Astrocyte (in vitro differentiated cells and primary cell): ENCODE measurements at regions not wholly inside any gene's neighbourhood (a gene's known extent, or its start where the extent isn't known, plus 50 kb on each side); places are given as distances from the start of the nearest gene placed in this dataset.

Source experiments
- CTCF ChIP-seq: IDR thresholded peaks from 2 replicates; pipeline ENCODE4 v1.5.1; 2011; ENCODE audit warnings: low read depth, mild to moderate bottlenecking, inconsistent platforms, low read length, moderate library complexity; ENCODE audit not compliant: insufficient read depth
- EZH2 ChIP-seq: IDR thresholded peaks from 2 replicates; pipeline ENCODE4 v1.6.1; 2012; ENCODE audit warnings: mild to moderate bottlenecking, low read length, inconsistent platforms; ENCODE audit not compliant: insufficient read depth

DNA sequence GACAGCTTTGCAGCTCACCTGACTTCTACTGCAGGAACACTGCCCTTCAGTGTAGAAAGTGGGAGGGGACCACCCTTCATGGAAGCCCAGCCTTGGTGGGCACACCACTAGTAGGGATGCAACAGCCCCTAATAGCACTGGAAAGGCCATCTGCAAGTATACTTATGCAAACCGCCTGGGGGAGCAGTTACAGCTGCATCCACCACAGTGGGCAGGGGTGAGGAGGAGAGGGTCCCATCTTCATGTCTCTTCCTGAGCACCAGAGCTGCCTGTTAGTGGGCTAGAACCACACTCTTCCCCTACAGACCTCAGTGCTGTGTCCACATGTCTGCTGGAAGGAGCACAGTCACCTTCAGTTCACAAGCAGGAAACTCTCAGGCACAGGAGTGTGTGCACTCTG lies 66.2 kb upstream of the LHX8 start:
- TF ChIP-seq CTCF (no peak), EZH2 (no peak)
